Ovary (tissue), 7 donors: ENCODE measurements at regions not wholly inside any gene's neighbourhood (a gene's known extent, or its start where the extent isn't known, plus 50 kb on each side); places are given as distances from the start of the nearest gene placed in this dataset.
"Not testable (repeated sequence)": the region's sequence is repeated elsewhere in the genome, so short reads cannot be mapped to it uniquely, and the experiment has no call there.

ENCODE experiments used
- DNase-seq, 5 donors: peaks; one replicate each; pipeline ENCODE4 v3.0.0-alpha.2; 2019 to 2020
- H3K27ac ChIP-seq, 2 donors: fragments of 200-600 bp; one replicate each; pipeline versions ENCODE4 v1.5.1 to v1.8.0; 2019 to 2022
- H3K27me3 ChIP-seq: fragments of 200-600 bp; one replicate; pipeline ENCODE4 v1.8.0; 2022
- H3K36me3 ChIP-seq: fragments of 200-600 bp; sonication (generic); one replicate; pipeline ENCODE4 v1.5.1; 2019
- H3K4me1 ChIP-seq: one replicate; pipeline ENCODE4 v1.8.1; 2013; ENCODE audit warnings: mild to moderate bottlenecking, moderate library complexity; ENCODE audit not compliant: insufficient read depth
- H3K4me3 ChIP-seq: fragments of 200-600 bp; sonication (generic); one replicate; pipeline ENCODE4 v1.5.1; 2017
- H3K9me3 ChIP-seq, 2 donors: fragments of 200-600 bp in 1 of 2; sonication (generic) in 1 of 2; one replicate each; pipeline versions ENCODE4 v1.5.1 to v1.8.1; 2013 to 2019; ENCODE audit warnings: mild to moderate bottlenecking in 1 of 2, moderate library complexity in 1 of 2
- CTCF ChIP-seq, 3 donors: fragments of 450-650 bp in 2 of 3; fragments of 200-600 bp in 1 of 3; IDR thresholded peaks; one replicate each; pipeline versions ENCODE4 v1.5.1 to v1.8.0; 2016 to 2022; ENCODE audit warnings: antibody characterized with exemption in 3 of 3, mild to moderate bottlenecking in 1 of 3
- EP300 ChIP-seq: sonication (generic); formaldehyde crosslinking; IDR thresholded peaks from one replicate; pipeline ENCODE4 v1.6.1; 2017; ENCODE audit warnings: antibody characterized with exemption
- POLR2A ChIP-seq: fragments of 450-650 bp; IDR thresholded peaks from one replicate; pipeline ENCODE4 v1.6.1; 2017; ENCODE audit warnings: antibody characterized with exemption, mild to moderate bottlenecking, moderate library complexity
- WGBS, 3 donors: extraction: QIAGEN DNeasy Blood & Tissue Kit in 1 of 3; methylation state at CpG; one replicate each; pipeline versions ENCODE4 v1.1.5 to v1.1.7; 2013 to 2017; 5-methylcytosine and 5-hydroxymethylcytosine counted together
- intact Hi-C, 4 donors: fragments of 100-400 bp; cut with DNase I; formaldehyde crosslinking; loops; one replicate each; pipeline versions ENCODE4 v1.11.0 to v1.15.1; 2022 to 2023
- donor health status: DM: no; HTN: no; CAD: no; lungs with moderate emphysema.
- donor health status: DM: no; HTN: no; CAD: no.
- donor health status: Bipolar disorder and iron deficiency.
- donor health status: DM: no; HTN: no; CAD: no.
- donor health status: DM: yes; HTN: yes; CAD: no.

GRCh38 chr2:142562900-142563299 lies 314.6 kb upstream of the KYNU start:
- WGBS, 3 donors: 88 to 94% (median 90%) methylated on average over 7 to 8 of the region's 8 CpGs
- Histone ChIP-seq H3K4me3 (no peak overlapping the region), H3K4me1 (no peaks in the 10 kb centered on the region), H3K9me3 (no peaks in the 10 kb centered on the region), H3K27ac (no peak overlapping the region), H3K27me3 (no peaks in the 10 kb centered on the region), H3K36me3 (no peaks in the 10 kb centered on the region)
- TF ChIP-seq POLR2A (no peak), EP300 (no peak)
- DNase-seq: no peak
- intact Hi-C loops: no loop called here

GRCh38 chr2:142561656-142562055 lies 315.8 kb upstream of the KYNU start:
- Histone ChIP-seq H3K4me3 (no peak overlapping the region), H3K27me3 (no peaks in the 10 kb centered on the region), H3K9me3 (no peaks in the 10 kb centered on the region), H3K27ac (no peak overlapping the region), H3K36me3 (no peaks in the 10 kb centered on the region), H3K4me1 (no peaks in the 10 kb centered on the region)
- intact Hi-C loops: no loop called here
- no peak for TF ChIP-seq POLR2A
- no peak for TF ChIP-seq CTCF (IDR thresholded peaks at IDR 0.05)
- no peak for TF ChIP-seq EP300
- 88 to 96% (median 90%) methylated on average over 5 to 6 of the region's 6 CpGs for WGBS, 3 donors
- DNase-seq: no peak

GRCh38 chr2:142557391-142557790 lies 320.1 kb upstream of the KYNU start:
- no peak for DNase-seq
- Histone ChIP-seq H3K27me3 (no peaks in the 10 kb centered on the region), H3K9me3 (no peaks in the 10 kb centered on the region), H3K4me3 (no peak overlapping the region), H3K27ac (no peak overlapping the region), H3K36me3 (no peaks in the 10 kb centered on the region), H3K4me1 (no peaks in the 10 kb centered on the region)
- intact Hi-C loops: no loop called here
- TF ChIP-seq EP300 (no peak), POLR2A (no peak), CTCF (IDR thresholded peaks at IDR 0.05) (no peak)
- WGBS, 3 donors: 17 to 27% (median 26%) methylated on average over 1 of the region's 1 CpG

GRCh38 chr2:142545999-142546398 lies 331.5 kb upstream of the KYNU start:
- 94 to 99% (median 97%) methylated on average over 17 to 30 of the region's 30 CpGs for WGBS, 3 donors
- H3K9me3 ChIP-seq, H3K36me3 ChIP-seq, H3K4me3 ChIP-seq, intact Hi-C loops, H3K27me3 ChIP-seq, H3K4me1 ChIP-seq, DNase-seq, H3K27ac ChIP-seq: not testable (repeated sequence)

GRCh38 chr2:142545036-142545435 lies 332.4 kb upstream of the KYNU start:
- intact Hi-C loops: no loop called here
- Histone ChIP-seq H3K27ac (no peak overlapping the region), H3K4me3 (no peak overlapping the region), H3K36me3 (peaks cover 2% of the 10 kb centered on the region), H3K27me3 (no peaks in the 10 kb centered on the region), H3K4me1 (no peaks in the 10 kb centered on the region), H3K9me3 (no peaks in the 10 kb centered on the region)
- TF ChIP-seq CTCF (IDR thresholded peaks at IDR 0.05) (no peak), EP300 (no peak), POLR2A (no peak)
- 6 to 17% (median 7%) methylated on average over 3 of the region's 3 CpGs for WGBS, 3 donors
- no peak for DNase-seq

- WGBS, 3 donors: 59 to 87% (median 85%) methylated on average over 4 of the region's 4 CpGs
- no peaks in the 10 kb centered on the region for H3K4me1 ChIP-seq
- TF ChIP-seq EP300: no peak
- TF ChIP-seq CTCF (IDR thresholded peaks at IDR 0.05): no peak
- TF ChIP-seq POLR2A: no peak
- no peaks in the 10 kb centered on the region for H3K36me3 ChIP-seq
- DNase-seq: no peak
- no peak overlapping the region for H3K27ac ChIP-seq
- H3K4me3 ChIP-seq: no peak overlapping the region
- H3K27me3 ChIP-seq: no peaks in the 10 kb centered on the region
- H3K9me3 ChIP-seq: no peaks in the 10 kb centered on the region
- intact Hi-C loops: no loop called here
Observed at GRCh38 chr2:142544173-142544572, 333.3 kb upstream of the KYNU start.
